GM12892 (cell line): ENCODE measurements at regions not wholly inside any gene's neighbourhood (a gene's known extent, or its start where the extent isn't known, plus 50 kb on each side); places are given as distances from the start of the nearest gene placed in this dataset.

Experiments
- POLR2A ChIP-seq: IDR thresholded peaks from 2 replicates; pipeline ENCODE4 v1.6.1; 2011; ENCODE audit warnings: low read depth, low read length, control low read depth
- POLR2AphosphoS5 ChIP-seq: IDR thresholded peaks from 2 replicates; pipeline ENCODE4 v1.6.1; 2011; ENCODE audit warnings: low read depth, low read length, control low read depth
- TAF1 ChIP-seq: IDR thresholded peaks from 2 replicates; pipeline ENCODE4 v1.6.1; 2011; ENCODE audit warnings: low read depth, mild to moderate bottlenecking, control low read depth, low read length, borderline replicate concordance

- no peak for TF ChIP-seq POLR2A
- no peak for TF ChIP-seq POLR2AphosphoS5
- TF ChIP-seq TAF1 = no peak
Measured at GRCh38 chr7:69419934-69420333, 178.3 kb upstream of the AUTS2 start.
